ENCODE measurements at regions not wholly inside any gene's neighbourhood (a gene's known extent, or its start where the extent isn't known, plus 50 kb on each side); places are given as distances from the start of the nearest gene placed in this dataset.

DNA sequence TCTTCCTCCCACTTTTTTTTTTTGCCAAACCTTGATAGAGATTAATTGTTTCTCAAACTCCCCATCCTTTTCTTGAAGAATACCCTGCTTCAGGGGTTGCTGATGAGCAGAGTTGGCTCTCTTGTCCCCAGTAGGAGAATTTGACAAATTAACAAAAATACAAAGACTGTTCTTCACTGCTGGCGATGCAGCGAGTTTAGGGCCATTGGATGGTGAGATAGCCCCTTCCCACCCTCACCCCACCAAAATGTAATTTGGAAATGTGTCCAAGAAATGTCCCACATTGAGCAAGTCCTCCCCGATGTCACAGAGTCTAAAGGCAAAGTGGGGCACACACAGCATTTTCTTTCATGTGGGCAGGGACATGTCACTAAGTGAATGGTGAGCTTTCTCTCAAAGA is 136.0 kb upstream of the RARB start:
- no peak for TF ChIP-seq CTCF (IDR thresholded peaks at IDR 0.05)
- no peak for TF ChIP-seq POLR2A (IDR thresholded peaks at IDR 0.05)
